GM12878 (cell line): ENCODE measurements at regions not wholly inside any gene's neighbourhood (a gene's known extent, or its start where the extent isn't known, plus 50 kb on each side); places are given as distances from the start of the nearest gene placed in this dataset.

ENCODE experiments used
- ATAC-seq: fragments of 200-7000 bp; cut with Tn5 transposase; 3 replicates; pipeline ENCODE4 v1.9.1; 2020; ENCODE audit warnings: mild to moderate bottlenecking, moderate library complexity
- BruUV-seq: library from RNA; stranded (reverse); fragments of 400-500 nt; replicated peaks from 2 replicates; lab custom pipeline; 2021; lab: Mats Ljungman, UMichigan
- CTCF ChIA-PET: fragments of 300-600 bp; sonication (Branson Sonifier 250); formaldehyde crosslinking; extraction: SDS; loops from one replicate; lab custom pipeline; 2021; ENCODE audit warnings: inconsistent platforms; lab: Yijun Ruan, JAX
- POLR2A ChIA-PET: fragments of 350-600 bp; formaldehyde crosslinking; extraction: SDS; loops from one replicate; lab custom pipeline; 2021; ENCODE audit warnings: inconsistent platforms; lab: Charles Lee
- RAD21 ChIA-PET: fragments of 300-600 bp; sonication (Branson Sonifier 250); formaldehyde crosslinking; loops from one replicate; lab custom pipeline; 2023; ENCODE audit warnings: antibody characterized with exemption; ENCODE audit not compliant: unreplicated experiment; lab: Charles Lee
- SMC1A ChIA-PET: fragments of 300-600 bp; sonication (Branson Sonifier 250); formaldehyde crosslinking; loops from one replicate; lab custom pipeline; 2023; ENCODE audit not compliant: unreplicated experiment, uncharacterized antibody; lab: Charles Lee
- DNase-seq: peaks from one replicate; pipeline ENCODE4 v3.0.0-alpha.2; 2011; ENCODE audit warnings: low read depth, low spot score
- FAIRE-seq: peaks from 3 replicates; lab custom pipeline; 2011; peaks lifted over from hg19 to GRCh38; lab: Jason Lieb, UNC
- H2AFZ ChIP-seq: 2 replicates; pipeline ENCODE4 v1.6.0; 2011; ENCODE audit warnings: low read depth, low read length, control low read depth; ENCODE audit not compliant: control insufficient read depth
- H3K27ac ChIP-seq: 2 replicates; pipeline ENCODE4 v1.5.1; 2011; ENCODE audit warnings: control low read depth; ENCODE audit not compliant: control insufficient read depth, insufficient read depth
- H3K27me3 ChIP-seq, 2 experiments: replicated peaks in 1 of 2; 2 replicates each; pipeline versions ENCODE4 v1.6.0 to v1.6.1; 2011; ENCODE audit warnings: low read length in 1 of 2; ENCODE audit not compliant: control insufficient read depth in 2 of 2, insufficient read depth in 2 of 2
- H3K36me3 ChIP-seq, 2 experiments: 2 replicates each; pipeline ENCODE4 v1.5.1; 2011; ENCODE audit warnings: low read length in 1 of 2; ENCODE audit not compliant: control insufficient read depth in 2 of 2, insufficient read depth in 2 of 2
- H3K4me1 ChIP-seq: 2 replicates; pipeline ENCODE4 v1.6.1; 2011; ENCODE audit warnings: mild to moderate bottlenecking, low read length, moderate library complexity, mixed read lengths; ENCODE audit not compliant: control insufficient read depth, insufficient read depth
- H3K4me2 ChIP-seq: 2 replicates; pipeline ENCODE4 v1.6.0; 2011; ENCODE audit warnings: control low read depth; ENCODE audit not compliant: control insufficient read depth, insufficient read depth
- H3K4me3 ChIP-seq: fragments of 200-600 bp; sonication (generic); 2 replicates; pipeline ENCODE4 v1.5.1; 2016
- H3K79me2 ChIP-seq: 2 replicates; pipeline ENCODE4 v1.6.0; 2011; ENCODE audit warnings: low read length; ENCODE audit not compliant: control insufficient read depth, insufficient read depth
- H3K9ac ChIP-seq: 2 replicates; pipeline ENCODE4 v1.8.0; 2011; ENCODE audit warnings: low read length, control low read depth, mixed read lengths; ENCODE audit not compliant: control insufficient read depth, insufficient read depth
- H3K9me3 ChIP-seq: replicated peaks from 3 replicates; pipeline ENCODE4 v1.5.1; 2011; ENCODE audit warnings: mild to moderate bottlenecking, low read length; ENCODE audit not compliant: control insufficient read depth, insufficient read depth
- H4K20me1 ChIP-seq: 2 replicates; pipeline ENCODE4 v1.6.0; 2011; ENCODE audit not compliant: control insufficient read depth, insufficient read depth
- ASH2L ChIP-seq: fragments of 300-600, 200-600 bp; sonication (generic); IDR thresholded peaks from 2 replicates; pipeline ENCODE4 v1.6.1; 2017; ENCODE audit warnings: low read depth, mild to moderate bottlenecking, borderline replicate concordance
- BRCA1 ChIP-seq: IDR thresholded peaks from 2 replicates; pipeline ENCODE4 v1.6.1; 2011; ENCODE audit warnings: low read depth, low read length, improper control_type of control experiment
- DPF2 ChIP-seq: fragments of 450-650 bp; IDR thresholded peaks from 2 replicates; pipeline ENCODE4 v1.6.1; 2017; ENCODE audit warnings: mild to moderate bottlenecking
- MEF2B ChIP-seq: fragments of 450-650 bp; IDR thresholded peaks from 2 replicates; pipeline ENCODE4 v1.6.1; 2018; ENCODE audit warnings: mild to moderate bottlenecking, moderate library complexity; ENCODE audit not compliant: partially characterized antibody, poor library complexity, severe bottlenecking
- NFIC ChIP-seq: IDR thresholded peaks from 2 replicates; pipeline ENCODE4 v1.6.1; 2012; ENCODE audit warnings: low read depth, mild to moderate bottlenecking, inconsistent platforms, low read length, moderate library complexity
- NFYA ChIP-seq: IDR thresholded peaks from 2 replicates; pipeline ENCODE4 v1.6.1; 2011; ENCODE audit warnings: low read depth, mild to moderate bottlenecking, low read length, improper control_type of control experiment, borderline replicate concordance
- POLR2AphosphoS2 ChIP-seq: IDR thresholded peaks from 2 replicates; pipeline ENCODE4 v1.6.1; 2011; ENCODE audit warnings: low read depth, mild to moderate bottlenecking, low read length, improper control_type of control experiment, moderate library complexity
- RAD21 ChIP-seq: IDR thresholded peaks from 2 replicates; pipeline ENCODE4 v1.6.1; 2011; ENCODE audit warnings: mild to moderate bottlenecking, low read depth, low read length, moderate library complexity; ENCODE audit not compliant: insufficient read depth
- REST ChIP-seq: IDR thresholded peaks from 2 replicates; pipeline ENCODE4 v1.6.1; 2012; ENCODE audit warnings: mild to moderate bottlenecking, low read depth, low read length
- SREBF2 ChIP-seq: IDR thresholded peaks from 2 replicates; pipeline ENCODE4 v1.6.1; 2012; ENCODE audit warnings: mild to moderate bottlenecking, low read length
- SUZ12 ChIP-seq: fragments of 200-600 bp; sonication (generic); IDR thresholded peaks from one replicate; pipeline ENCODE4 v1.6.1; 2018; ENCODE audit warnings: antibody characterized with exemption, mild to moderate bottlenecking; ENCODE audit not compliant: unreplicated experiment
- ZNF687 ChIP-seq: fragments of 450-650 bp; IDR thresholded peaks from 2 replicates; pipeline ENCODE4 v1.6.1; 2017; ENCODE audit warnings: mild to moderate bottlenecking, moderate library complexity
- WGBS: methylation state at CpG from one replicate; pipeline ENCODE4 v1.1.6; 2016; ENCODE audit warnings: low lambda C conversion rate; ENCODE audit not compliant: insufficient replicate concordance, insufficient coverage; ENCODE audit errors: missing lambda C conversion rate; 5-methylcytosine and 5-hydroxymethylcytosine counted together
- in situ Hi-C: fragments of 300-500 bp; cut with MboI; formaldehyde crosslinking; loops from 9 replicates; pipeline ENCODE4 v1.14.3; 2018; ENCODE audit warnings: mixed read lengths
- intact Hi-C: fragments of 100-400 bp; cut with micrococcal nuclease; formaldehyde crosslinking; loops from one replicate; pipeline ENCODE4 v1.14.2; 2022; ENCODE audit not compliant: unreplicated experiment
- TF ChIP-seq, protein P1 (sequence below): IDR thresholded peaks from 2 replicates; pipeline ENCODE4 v1.6.1; 2012; ENCODE audit warnings: low read depth, low read length, improper control_type of control experiment

DNA sequence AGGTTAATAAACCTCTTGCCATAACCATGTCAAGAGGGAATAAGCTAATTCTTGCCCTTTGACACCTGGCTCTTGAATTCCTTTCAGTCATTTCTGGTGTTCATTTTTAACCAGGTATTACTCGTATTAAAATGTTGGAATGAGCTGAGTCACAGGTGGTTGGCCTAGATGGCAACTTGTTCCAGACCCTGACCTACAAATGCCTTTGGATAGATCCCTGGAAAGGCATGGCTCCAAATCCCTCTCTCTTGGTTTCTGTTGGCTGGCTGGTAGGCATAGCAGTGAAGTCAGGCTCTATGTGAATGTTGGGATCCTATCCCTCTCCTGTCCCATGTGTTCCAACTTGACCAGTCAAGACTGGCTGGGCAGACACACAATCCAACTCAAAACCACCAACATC is 277.1 kb upstream of the PROK2 start:
- intact Hi-C loops: no loop called here
- no peak for FAIRE-seq
- TF ChIP-seq DPF2 (no peak), MEF2B (no peak), POLR2AphosphoS2 (no peak), SUZ12 (no peak), ASH2L (no peak), NFIC (no peak), NFYA (no peak), BRCA1 (no peak), REST (no peak), RAD21 (no peak), SREBF2 (no peak), ZNF687 (no peak)
- TF ChIP-seq, protein P1, sequence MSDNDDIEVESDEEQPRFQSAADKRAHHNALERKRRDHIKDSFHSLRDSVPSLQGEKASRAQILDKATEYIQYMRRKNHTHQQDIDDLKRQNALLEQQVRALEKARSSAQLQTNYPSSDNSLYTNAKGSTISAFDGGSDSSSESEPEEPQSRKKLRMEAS: no peak
- Histone ChIP-seq H3K9me3 (no peaks in the 10 kb centered on the region; the same call in 2 of the 3 replicates), H3K9ac (no peak overlapping the region), H3K4me3 (no peak overlapping the region), H4K20me1 (no peaks in the 10 kb centered on the region), H3K27me3 (no peaks in the 10 kb centered on the region), H3K79me2 (no peaks in the 10 kb centered on the region), H3K36me3 (no peaks in the 10 kb centered on the region; a peak in 1 of 4 replicates), H3K4me1 (no peaks in the 10 kb centered on the region), H3K4me2 (no peak overlapping the region), H2AFZ (no peak overlapping the region), H3K27ac (no peak overlapping the region)
- ChIA-PET SMC1A (interaction anchor here (1.3 kb wide), 1 partner anchor 12 kb away, joined by 3 read pairs; no protein-coding TSS in a partner anchor), POLR2A (no interaction called here), CTCF (interaction anchor here (1.0 to 1.8 kb wide), 2 partner anchors 17 to 18 kb away, joined by 4 to 6 read pairs; no protein-coding TSS in a partner anchor), RAD21 (no interaction called here)
- no peak for ATAC-seq
- WGBS: 44% methylated on average over 1 of the region's 1 CpG
- in situ Hi-C loops: no loop called here
- BruUV-seq: no TSS peak
- DNase-seq: no peak
